Parathyroid adenoma (tissue), 2 donors: ENCODE measurements at regions not wholly inside any gene's neighbourhood (a gene's known extent, or its start where the extent isn't known, plus 50 kb on each side); places are given as distances from the start of the nearest gene placed in this dataset.

Experiments used
- H2AFZ ChIP-seq: fragments of 300-600 bp; sonication (generic); one replicate; pipeline ENCODE4 v1.7.0; 2017; ENCODE audit warnings: antibody characterized with exemption, mild to moderate bottlenecking
- H3K27ac ChIP-seq: fragments of 300-600 bp; sonication (generic); one replicate; pipeline ENCODE4 v1.7.0; 2017
- H3K27me3 ChIP-seq: fragments of 300-600 bp; sonication (generic); one replicate; pipeline ENCODE4 v1.7.0; 2017; ENCODE audit warnings: low read length; ENCODE audit not compliant: control insufficient read depth, insufficient read depth
- H3K36me3 ChIP-seq: fragments of 300-600 bp; sonication (generic); one replicate; pipeline ENCODE4 v1.7.0; 2017; ENCODE audit warnings: low read length; ENCODE audit not compliant: control insufficient read depth, insufficient read depth
- H3K4me1 ChIP-seq: fragments of 300-600 bp; sonication (generic); one replicate; pipeline ENCODE4 v1.7.0; 2017; ENCODE audit warnings: control low read depth
- H3K4me2 ChIP-seq: fragments of 300-600 bp; sonication (generic); one replicate; pipeline ENCODE4 v1.7.0; 2017; ENCODE audit warnings: low read length
- H3K4me3 ChIP-seq: fragments of 300-600 bp; sonication (generic); one replicate; pipeline ENCODE4 v1.7.0; 2017; ENCODE audit warnings: low read depth, low read length
- H3K79me2 ChIP-seq: fragments of 300-600 bp; sonication (generic); one replicate; pipeline ENCODE4 v1.7.0; 2017; ENCODE audit warnings: control low read depth
- H3K9ac ChIP-seq: fragments of 300-600 bp; sonication (generic); one replicate; pipeline ENCODE4 v1.7.0; 2017; ENCODE audit warnings: mild to moderate bottlenecking
- H3K9me3 ChIP-seq: fragments of 300-600 bp; sonication (generic); one replicate; pipeline ENCODE4 v1.7.0; 2017; ENCODE audit warnings: low read length; ENCODE audit not compliant: control insufficient read depth
- TF ChIP-seq, protein P1 (sequence below): fragments of 300-600 bp; sonication (generic); IDR thresholded peaks from one replicate; pipeline ENCODE4 v1.7.0; 2017; ENCODE audit warnings: antibody characterized with exemption, mild to moderate bottlenecking
- donor health status: primary hyperparathyroidism.

DNA sequence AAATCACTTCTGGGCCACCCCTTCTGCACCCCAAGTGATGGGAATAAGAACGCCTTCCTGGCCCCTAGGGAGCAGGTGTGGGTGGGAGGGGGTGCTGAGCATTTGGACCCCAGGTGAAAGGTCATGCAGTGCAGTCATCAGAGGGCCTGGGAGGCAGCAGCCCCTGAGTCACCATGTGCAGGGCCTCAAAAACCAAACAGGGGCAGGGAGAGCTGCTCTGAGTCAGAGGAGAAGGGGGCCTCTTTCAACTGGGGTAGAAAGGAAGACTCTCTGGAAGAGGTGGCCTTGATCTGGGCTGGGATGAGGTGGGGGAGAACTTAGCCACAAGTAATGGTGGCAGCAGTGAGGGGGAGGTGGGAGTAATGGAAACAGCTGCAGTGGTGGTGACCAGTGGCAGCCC is 164.3 kb downstream of the BUB3 start:
- Histone ChIP-seq H3K9ac (no peak overlapping the region), H2AFZ (no peak overlapping the region), H3K4me2 (no peak overlapping the region), H3K27ac (no peak overlapping the region), H3K4me1 (no peaks in the 10 kb centered on the region), H3K27me3 (no peaks in the 10 kb centered on the region), H3K79me2 (no peaks in the 10 kb centered on the region), H3K9me3 (no peaks in the 10 kb centered on the region), H3K4me3 (no peak overlapping the region), H3K36me3 (no peaks in the 10 kb centered on the region)
- TF ChIP-seq, protein P1, sequence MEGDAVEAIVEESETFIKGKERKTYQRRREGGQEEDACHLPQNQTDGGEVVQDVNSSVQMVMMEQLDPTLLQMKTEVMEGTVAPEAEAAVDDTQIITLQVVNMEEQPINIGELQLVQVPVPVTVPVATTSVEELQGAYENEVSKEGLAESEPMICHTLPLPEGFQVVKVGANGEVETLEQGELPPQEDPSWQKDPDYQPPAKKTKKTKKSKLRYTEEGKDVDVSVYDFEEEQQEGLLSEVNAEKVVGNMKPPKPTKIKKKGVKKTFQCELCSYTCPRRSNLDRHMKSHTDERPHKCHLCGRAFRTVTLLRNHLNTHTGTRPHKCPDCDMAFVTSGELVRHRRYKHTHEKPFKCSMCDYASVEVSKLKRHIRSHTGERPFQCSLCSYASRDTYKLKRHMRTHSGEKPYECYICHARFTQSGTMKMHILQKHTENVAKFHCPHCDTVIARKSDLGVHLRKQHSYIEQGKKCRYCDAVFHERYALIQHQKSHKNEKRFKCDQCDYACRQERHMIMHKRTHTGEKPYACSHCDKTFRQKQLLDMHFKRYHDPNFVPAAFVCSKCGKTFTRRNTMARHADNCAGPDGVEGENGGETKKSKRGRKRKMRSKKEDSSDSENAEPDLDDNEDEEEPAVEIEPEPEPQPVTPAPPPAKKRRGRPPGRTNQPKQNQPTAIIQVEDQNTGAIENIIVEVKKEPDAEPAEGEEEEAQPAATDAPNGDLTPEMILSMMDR: no peak

DNA sequence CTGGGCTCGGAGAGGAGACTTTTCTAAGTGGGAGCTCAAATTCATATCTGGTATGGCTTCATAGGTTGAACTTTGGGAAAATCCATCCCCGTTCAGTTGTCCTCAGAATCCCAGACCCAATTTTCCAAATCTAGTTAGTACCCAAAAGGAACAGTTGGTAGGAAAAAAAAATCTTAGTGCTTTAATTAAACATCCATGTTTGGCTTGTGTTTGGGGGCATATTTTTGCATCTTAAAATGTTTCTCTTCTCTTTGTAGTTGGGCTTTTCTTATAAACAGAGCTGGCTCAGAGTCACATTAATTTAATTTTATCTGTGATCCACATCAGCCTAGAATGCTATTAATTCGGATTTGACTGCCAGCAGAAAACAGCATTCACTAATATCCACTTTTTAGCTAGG is 165.9 kb downstream of the BUB3 start:
- H3K9me3 ChIP-seq: no peaks in the 10 kb centered on the region
- H3K79me2 ChIP-seq: no peaks in the 10 kb centered on the region
- no peaks in the 10 kb centered on the region for H3K36me3 ChIP-seq
- no peak overlapping the region for H3K9ac ChIP-seq
- H3K4me1 ChIP-seq: no peaks in the 10 kb centered on the region
- H2AFZ ChIP-seq: no peak overlapping the region
- TF ChIP-seq, protein P1: no peak
- H3K4me3 ChIP-seq: no peak overlapping the region
- no peak overlapping the region for H3K27ac ChIP-seq
- H3K4me2 ChIP-seq: no peak overlapping the region
- H3K27me3 ChIP-seq: no peaks in the 10 kb centered on the region

DNA sequence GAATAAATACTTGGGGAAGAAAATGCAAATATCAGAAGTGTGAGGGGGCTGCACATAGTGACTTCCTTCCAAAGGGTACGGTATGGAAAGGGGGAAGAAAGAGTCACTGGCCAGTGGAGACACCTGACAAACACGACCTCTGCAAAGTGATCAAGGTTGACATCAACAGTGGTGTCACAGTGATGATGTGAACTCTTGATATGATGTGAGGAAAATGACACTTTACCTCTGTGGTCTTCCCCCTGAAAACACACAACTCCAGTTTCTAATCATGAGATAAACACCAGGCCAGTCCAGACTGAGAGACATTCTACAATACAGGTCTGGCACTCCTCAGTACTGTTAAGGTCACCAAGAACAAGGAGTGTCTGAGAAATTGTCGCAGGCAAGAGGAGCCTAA is 169.7 kb downstream of the BUB3 start:
- Histone ChIP-seq H3K79me2 (no peaks in the 10 kb centered on the region), H3K9ac (no peak overlapping the region), H3K27ac (no peak overlapping the region), H3K27me3 (no peaks in the 10 kb centered on the region), H3K4me3 (no peak overlapping the region), H3K4me1 (no peaks in the 10 kb centered on the region), H3K4me2 (no peak overlapping the region), H2AFZ (no peak overlapping the region), H3K36me3 (no peaks in the 10 kb centered on the region), H3K9me3 (no peaks in the 10 kb centered on the region)
- TF ChIP-seq, protein P1: no peak

DNA sequence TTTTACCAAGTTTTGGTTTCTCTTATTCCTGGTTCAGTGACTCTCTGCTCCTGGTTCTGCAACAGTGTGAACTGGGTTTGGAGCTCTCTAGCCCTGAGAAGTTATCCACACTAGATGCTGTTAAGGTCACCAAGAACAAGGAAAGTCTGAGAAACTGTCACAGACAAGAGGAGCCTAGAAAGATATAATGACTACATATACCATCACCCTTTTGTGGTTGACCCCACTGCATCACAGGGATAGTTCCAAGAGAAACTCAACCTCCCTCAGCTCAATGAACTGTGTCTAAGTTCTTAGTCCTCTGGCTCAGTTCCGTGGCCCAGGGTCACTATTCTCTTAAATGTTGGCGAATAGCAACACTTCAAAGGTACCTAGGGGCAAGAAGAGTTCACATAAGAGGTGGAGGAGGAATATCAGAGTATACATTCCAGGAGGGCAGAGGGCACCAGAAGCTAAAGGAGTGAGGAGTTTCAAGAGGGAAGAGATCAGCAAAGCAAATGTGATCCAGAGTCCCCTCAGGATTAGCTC is 171.5 kb downstream of the BUB3 start:
- Histone ChIP-seq H2AFZ (no peak overlapping the region), H3K4me3 (no peak overlapping the region), H3K9me3 (no peaks in the 10 kb centered on the region), H3K4me2 (no peak overlapping the region), H3K36me3 (no peaks in the 10 kb centered on the region), H3K9ac (no peak overlapping the region), H3K79me2 (no peaks in the 10 kb centered on the region), H3K27ac (no peak overlapping the region), H3K4me1 (no peaks in the 10 kb centered on the region), H3K27me3 (no peaks in the 10 kb centered on the region)
- TF ChIP-seq, protein P1: no peak

DNA sequence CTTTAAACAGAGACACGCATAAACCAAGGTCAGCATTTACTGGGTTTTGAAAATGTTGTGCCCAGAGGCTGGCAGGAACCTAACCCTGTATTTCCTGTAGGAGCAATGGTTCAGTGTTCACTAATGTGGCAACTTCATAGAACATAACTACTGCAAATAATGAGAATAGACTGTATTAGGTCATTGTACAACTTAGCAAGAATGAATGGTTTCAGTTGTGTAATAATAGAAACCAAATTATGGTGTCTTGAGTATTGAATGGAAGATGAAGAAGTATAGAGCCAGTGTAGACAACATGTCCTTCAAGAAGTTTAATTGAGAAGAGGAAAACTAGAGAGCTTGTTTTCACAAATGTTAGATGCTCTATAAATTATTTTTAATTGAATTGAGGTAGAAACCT is 172.5 kb downstream of the BUB3 start:
- H3K4me3 ChIP-seq: no peak overlapping the region
- no peaks in the 10 kb centered on the region for H3K27me3 ChIP-seq
- H3K4me2 ChIP-seq: no peak overlapping the region
- TF ChIP-seq, protein P1: no peak
- H3K9me3 ChIP-seq: no peaks in the 10 kb centered on the region
- no peaks in the 10 kb centered on the region for H3K36me3 ChIP-seq
- H3K4me1 ChIP-seq: no peaks in the 10 kb centered on the region
- no peak overlapping the region for H2AFZ ChIP-seq
- H3K27ac ChIP-seq: no peak overlapping the region
- H3K79me2 ChIP-seq: no peaks in the 10 kb centered on the region
- no peak overlapping the region for H3K9ac ChIP-seq
